ENCODE measurements at regions not wholly inside any gene's neighbourhood (a gene's known extent, or its start where the extent isn't known, plus 50 kb on each side); places are given as distances from the start of the nearest gene placed in this dataset.

- CTCF ChIA-PET (ENCODE audit: partially characterized antibody): interaction anchor here (0.6 to 2.6 kb wide), 4 partner anchors 119 to 657 kb away, joined by 3 to 7 read pairs (median 4); no protein-coding TSS in a partner anchor
- no peak overlapping the region for H2BK15ac ChIP-seq (ENCODE audit: low read length)
- TF ChIP-seq SIX5 (IDR thresholded peaks at IDR 0.05; ENCODE audit: low read depth, low read length) (no peak), TEAD4 (IDR thresholded peaks at IDR 0.05; ENCODE audit: low read depth, low read length) (no peak), RAD21 (IDR thresholded peaks at IDR 0.05 in 1 of 2, conservative IDR thresholded peaks at IDR 0.05 in 1 of 2; ENCODE audit: low read depth in 2 of 2, low read length in 2 of 2) (no peak), CBX8 (IDR thresholded peaks at IDR 0.05; ENCODE audit: borderline replicate concordance, low read depth, low read length) (no peak), RBBP5 (IDR thresholded peaks at IDR 0.05; ENCODE audit: borderline replicate concordance, low read depth, low read length) (no peak)
- TF ChIP-seq, protein P1, sequence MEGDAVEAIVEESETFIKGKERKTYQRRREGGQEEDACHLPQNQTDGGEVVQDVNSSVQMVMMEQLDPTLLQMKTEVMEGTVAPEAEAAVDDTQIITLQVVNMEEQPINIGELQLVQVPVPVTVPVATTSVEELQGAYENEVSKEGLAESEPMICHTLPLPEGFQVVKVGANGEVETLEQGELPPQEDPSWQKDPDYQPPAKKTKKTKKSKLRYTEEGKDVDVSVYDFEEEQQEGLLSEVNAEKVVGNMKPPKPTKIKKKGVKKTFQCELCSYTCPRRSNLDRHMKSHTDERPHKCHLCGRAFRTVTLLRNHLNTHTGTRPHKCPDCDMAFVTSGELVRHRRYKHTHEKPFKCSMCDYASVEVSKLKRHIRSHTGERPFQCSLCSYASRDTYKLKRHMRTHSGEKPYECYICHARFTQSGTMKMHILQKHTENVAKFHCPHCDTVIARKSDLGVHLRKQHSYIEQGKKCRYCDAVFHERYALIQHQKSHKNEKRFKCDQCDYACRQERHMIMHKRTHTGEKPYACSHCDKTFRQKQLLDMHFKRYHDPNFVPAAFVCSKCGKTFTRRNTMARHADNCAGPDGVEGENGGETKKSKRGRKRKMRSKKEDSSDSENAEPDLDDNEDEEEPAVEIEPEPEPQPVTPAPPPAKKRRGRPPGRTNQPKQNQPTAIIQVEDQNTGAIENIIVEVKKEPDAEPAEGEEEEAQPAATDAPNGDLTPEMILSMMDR (IDR thresholded peaks at IDR 0.05; ENCODE audit: control extremely low read depth in 1 of 3, insufficient read depth in 1 of 3, low read depth in 1 of 3, low read length in 3 of 3): no peak
These were observed 89.4 kb upstream of the C1orf87 start for GRCh38 chr1:60162936-60163335.

More at GRCh38 chr1:60162936-60163335, 89.4 kb upstream of the C1orf87 start:
- H3K4me1 ChIP-seq (replicated peaks in 1 of 4; ENCODE audit: control insufficient read depth in 3 of 4, insufficient read depth in 4 of 4, low read length in 3 of 4): no peaks in the 10 kb centered on the region
- no peak overlapping the region for H3K56ac ChIP-seq (replicated peaks; ENCODE audit: insufficient read length, low read depth, low read length)
- H4K8ac ChIP-seq (ENCODE audit: extremely low read depth, insufficient read depth, low read length): no peak overlapping the region
- 97% methylated on average over 2 of the region's 2 CpGs; no CpG with 5 or more reads in 1 of the 2 experiments for WGBS, 2 experiments (ENCODE audit: extremely low coverage in 1 of 2, insufficient coverage in 1 of 2, insufficient read length in 1 of 2, insufficient replicate concordance in 2 of 2, low coverage in 1 of 2, low lambda C conversion rate in 2 of 2, missing lambda C conversion rate in 1 of 2)
- no peak overlapping the region for H2BK120ac ChIP-seq (replicated peaks; ENCODE audit: low read depth, low read length)
- no peak overlapping the region for H2AFZ ChIP-seq (ENCODE audit: low read length)
- no peaks in the 10 kb centered on the region for H3K36me3 ChIP-seq (ENCODE audit: control insufficient read depth in 2 of 4, insufficient read depth in 4 of 4, low read length in 3 of 4)
- no peak overlapping the region for H2BK5ac ChIP-seq (ENCODE audit: low read depth, low read length)
- no peaks in the 10 kb centered on the region for H3K79me1 ChIP-seq (ENCODE audit: low read depth, low read length)
- no peak for DNase-seq (ENCODE audit: low read depth in 1 of 2, low spot score in 2 of 2)
- no peak overlapping the region for H3K4me2 ChIP-seq (ENCODE audit: insufficient read depth in 1 of 2, low read depth in 2 of 2, low read length in 2 of 2)
- H3K18ac ChIP-seq (ENCODE audit: extremely low read depth, low read length): no peak overlapping the region
- no peak overlapping the region for H2AK5ac ChIP-seq (ENCODE audit: low read depth, low read length)
- H3K27ac ChIP-seq (ENCODE audit: low read depth, low read length): no peak overlapping the region
- no peak overlapping the region for H3K4ac ChIP-seq (replicated peaks; ENCODE audit: insufficient read length, low read depth, low read length)
- H3K14ac ChIP-seq (ENCODE audit: insufficient read length): no peak overlapping the region
- POLR2A ChIA-PET (ENCODE audit: partially characterized antibody): no interaction called here
- H3K9ac ChIP-seq (replicated peaks in 1 of 4; ENCODE audit: extremely low read depth in 1 of 4, low read depth in 3 of 4, low read length in 3 of 4): no peak overlapping the region
- H3K23me2 ChIP-seq (ENCODE audit: low read depth, low read length): no peaks in the 10 kb centered on the region
- H2BK20ac ChIP-seq (ENCODE audit: low read length): no peak overlapping the region
- no peak for FAIRE-seq
- H2BK12ac ChIP-seq (ENCODE audit: low read depth, low read length): no peak overlapping the region
- no peak overlapping the region for H3K4me3 ChIP-seq (ENCODE audit: extremely low read depth in 1 of 4, insufficient read depth in 2 of 4, low read depth in 3 of 4, low read length in 4 of 4)
- no peaks in the 10 kb centered on the region for H3K27me3 ChIP-seq (replicated peaks in 1 of 4; ENCODE audit: control insufficient read depth in 3 of 4, extremely low read depth in 1 of 4, insufficient read depth in 3 of 4, low read length in 3 of 4)
- no peak overlapping the region for H3K23ac ChIP-seq (ENCODE audit: insufficient read length)
- no peaks in the 10 kb centered on the region for H3K9me3 ChIP-seq (ENCODE audit: insufficient read depth in 2 of 2, low read depth in 1 of 2, low read length in 1 of 2)
- H4K20me1 ChIP-seq (replicated peaks in 1 of 2; ENCODE audit: control insufficient read depth in 1 of 2, insufficient read depth in 2 of 2, low read length in 2 of 2): no peaks in the 10 kb centered on the region
- no peak overlapping the region for H4K91ac ChIP-seq (replicated peaks; ENCODE audit: insufficient read length, low read length)
- no peak overlapping the region for H4K5ac ChIP-seq (ENCODE audit: insufficient read length, low read depth, low read length)
- no peaks in the 10 kb centered on the region for H3K79me2 ChIP-seq (ENCODE audit: control insufficient read depth in 1 of 2, insufficient read depth in 2 of 2, low read length in 2 of 2)
